ENCODE measurements at regions not wholly inside any gene's neighbourhood (a gene's known extent, or its start where the extent isn't known, plus 50 kb on each side); places are given as distances from the start of the nearest gene placed in this dataset.

GRCh38 chr13:107906131-107906530 lies 309.2 kb downstream of the LIG4 start:
- Histone ChIP-seq H3K79me1 (ENCODE audit: insufficient read depth, low read depth, low read length, poor library complexity, severe bottlenecking) (no peaks in the 10 kb centered on the region), H3K18ac (ENCODE audit: insufficient read length, low read depth, low read length) (no peak overlapping the region), H3K4me1 (ENCODE audit: insufficient read depth, low read length) (no peaks in the 10 kb centered on the region), H2BK12ac (ENCODE audit: insufficient read length, low read depth, low read length) (no peak overlapping the region), H2AFZ (ENCODE audit: low read length) (no peak overlapping the region), H3K14ac (ENCODE audit: insufficient read depth, low read length) (no peak overlapping the region), H2BK15ac (ENCODE audit: low read depth, low read length) (no peak overlapping the region), H4K20me1 (ENCODE audit: control insufficient read depth, insufficient read depth, insufficient read length) (no peaks in the 10 kb centered on the region), H3K27ac (ENCODE audit: insufficient read length, low read depth, low read length) (no peak overlapping the region), H3K79me2 (ENCODE audit: insufficient read depth, low read length) (no peaks in the 10 kb centered on the region), H3K23me2 (ENCODE audit: insufficient read length, low read depth, low read length, poor library complexity, severe bottlenecking) (no peaks in the 10 kb centered on the region), H3K4me2 (ENCODE audit: insufficient read depth, insufficient read length, low read length) (no peak overlapping the region), H2BK20ac (ENCODE audit: low read depth, low read length, poor library complexity, severe bottlenecking) (no peak overlapping the region), H3K27me3 (ENCODE audit: insufficient read depth, low read length) (no peaks in the 10 kb centered on the region), H2BK120ac (ENCODE audit: low read depth, low read length, poor library complexity, severe bottlenecking) (no peak overlapping the region), H3K56ac (ENCODE audit: insufficient read length, low read depth, low read length) (no peak overlapping the region), H3K9ac (ENCODE audit: extremely low read depth, insufficient read length, low read length) (no peak overlapping the region), H4K5ac (ENCODE audit: insufficient read length, low read depth, low read length) (no peak overlapping the region), H4K8ac (replicated peaks; ENCODE audit: insufficient read length, low read depth, low read length) (no peak overlapping the region), H3K23ac (ENCODE audit: insufficient read length, low read depth, low read length) (no peak overlapping the region), H2AK5ac (ENCODE audit: insufficient read length, low read length) (no peak overlapping the region), H3K9me3 (ENCODE audit: control insufficient read depth, low read depth, low read length) (no peaks in the 10 kb centered on the region), H3T11ph (ENCODE audit: low read length) (no peak overlapping the region), H2BK5ac (ENCODE audit: insufficient read length, low read length) (no peak overlapping the region), H4K91ac (ENCODE audit: insufficient read length, low read depth, low read length) (no peak overlapping the region), H3K4ac (ENCODE audit: low read depth, low read length) (no peak overlapping the region)
- Mint-ChIP-seq H3K36me3 (ENCODE audit: insufficient read depth in 1 of 3, low read depth in 3 of 3) (no peaks in the 10 kb centered on the region), H3K4me1 (no peaks in the 10 kb centered on the region), H3K27ac (no peak overlapping the region), H3K9me3 (no peaks in the 10 kb centered on the region), H3K27me3 (ENCODE audit: low read depth) (peaks cover 2% of the 10 kb centered on the region; the same call in 1 of the 2 replicates), H3K4me3 (no peak overlapping the region)
- no peak for DNase-seq
- TF ChIP-seq CTCF (conservative IDR thresholded peaks at IDR 0.05) = no peak
- WGBS (ENCODE audit: extremely low coverage, insufficient read length, low lambda C conversion rate) = no CpG with 5 or more reads among the region's 5 CpGs

Measured in H9 (cell line).